Nephron (organoid): ENCODE measurements at regions not wholly inside any gene's neighbourhood (a gene's known extent, or its start where the extent isn't known, plus 50 kb on each side); places are given as distances from the start of the nearest gene placed in this dataset.

Experiments used
- H3K27ac Mint-ChIP-seq, 3 experiments: 2 replicates each; pipeline ENCODE4 v1.8.0; 2020; ENCODE audit warnings: mixed read lengths in 3 of 3, mild to moderate bottlenecking in 2 of 3, moderate library complexity in 1 of 3
- H3K27me3 Mint-ChIP-seq: 2 replicates; pipeline ENCODE4 v1.8.0; 2021; ENCODE audit warnings: low read depth, mild to moderate bottlenecking, moderate library complexity, mixed read lengths
- H3K36me3 Mint-ChIP-seq: 2 replicates; pipeline ENCODE4 v1.8.0; 2020; ENCODE audit warnings: low read depth, mixed read lengths
- H3K4me1 Mint-ChIP-seq: 2 replicates; pipeline ENCODE4 v1.8.0; 2020; ENCODE audit warnings: mixed read lengths
- H3K4me3 Mint-ChIP-seq, 3 experiments: 2 replicates each; pipeline ENCODE4 v1.8.0; 2020; ENCODE audit warnings: mild to moderate bottlenecking in 3 of 3, mixed read lengths in 3 of 3, moderate library complexity in 2 of 3
- H3K9me3 Mint-ChIP-seq: 2 replicates; pipeline ENCODE4 v1.8.0; 2020; ENCODE audit warnings: mixed read lengths
- CTCF ChIP-seq, 3 experiments: fragments of 200-600 bp; sonication (generic); IDR thresholded peaks; one replicate each; pipeline ENCODE4 v1.5.0; 2021; ENCODE audit warnings: antibody characterized with exemption in 3 of 3; ENCODE audit not compliant: unreplicated experiment in 3 of 3

- Mint-ChIP-seq H3K27me3 (no peaks in the 10 kb centered on the region), H3K36me3 (no peaks in the 10 kb centered on the region), H3K4me3 (no peak overlapping the region), H3K27ac (no peak overlapping the region), H3K4me1 (peaks cover 22% of the 10 kb centered on the region), H3K9me3 (no peaks in the 10 kb centered on the region)
- no peak for TF ChIP-seq CTCF (IDR thresholded peaks at IDR 0.05; ENCODE audit: unreplicated experiment in 3 of 3)
Measured at GRCh38 chr5:93126634-93127033, 454.4 kb downstream of the NR2F1-AS1 start.

- Mint-ChIP-seq H3K4me1 (peaks cover 5% of the 10 kb centered on the region), H3K27me3 (no peaks in the 10 kb centered on the region), H3K9me3 (no peaks in the 10 kb centered on the region), H3K36me3 (no peaks in the 10 kb centered on the region), H3K4me3 (no peak overlapping the region), H3K27ac (no peak overlapping the region)
- no peak for TF ChIP-seq CTCF (IDR thresholded peaks at IDR 0.05; ENCODE audit: unreplicated experiment in 3 of 3)
Measured at GRCh38 chr5:93123127-93123526, 457.9 kb downstream of the NR2F1-AS1 start.

GRCh38 chr5:93122446-93122845 is 458.6 kb downstream of the NR2F1-AS1 start:
- no peaks in the 10 kb centered on the region for H3K36me3 Mint-ChIP-seq
- no peak for TF ChIP-seq CTCF (IDR thresholded peaks at IDR 0.05; ENCODE audit: unreplicated experiment in 3 of 3)
- no peak overlapping the region for H3K27ac Mint-ChIP-seq
- H3K27me3 Mint-ChIP-seq: no peaks in the 10 kb centered on the region
- H3K4me1 Mint-ChIP-seq: peaks cover 8% of the 10 kb centered on the region
- no peaks in the 10 kb centered on the region for H3K9me3 Mint-ChIP-seq
- H3K4me3 Mint-ChIP-seq: no peak overlapping the region

DNA sequence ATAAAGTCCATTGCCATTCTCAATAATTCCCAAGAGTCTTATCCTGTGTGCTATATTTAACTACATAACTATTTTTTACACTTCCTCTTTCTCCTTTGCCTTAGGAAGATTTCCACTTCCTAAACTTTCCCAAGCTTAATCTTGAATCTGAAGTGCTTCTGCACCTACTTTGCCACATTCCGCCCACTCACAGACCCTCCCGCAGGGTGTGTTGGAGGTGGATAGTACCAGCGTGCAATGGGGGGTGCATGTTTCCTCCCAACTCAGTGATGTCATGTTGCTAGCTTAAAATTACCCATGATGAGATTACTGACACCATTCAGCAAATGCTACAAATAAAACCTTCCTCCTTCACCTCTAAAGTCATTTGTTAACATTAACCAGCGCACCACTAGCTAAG is 460.2 kb downstream of the NR2F1-AS1 start:
- H3K4me3 Mint-ChIP-seq: no peak overlapping the region
- no peaks in the 10 kb centered on the region for H3K36me3 Mint-ChIP-seq
- H3K27me3 Mint-ChIP-seq: no peaks in the 10 kb centered on the region
- H3K9me3 Mint-ChIP-seq: no peaks in the 10 kb centered on the region
- no peak for TF ChIP-seq CTCF (IDR thresholded peaks at IDR 0.05; ENCODE audit: unreplicated experiment in 3 of 3)
- peaks cover 8% of the 10 kb centered on the region for H3K4me1 Mint-ChIP-seq
- H3K27ac Mint-ChIP-seq: no peak overlapping the region

GRCh38 chr5:93120051-93120450 is 461.0 kb downstream of the NR2F1-AS1 start:
- Mint-ChIP-seq H3K9me3 (no peaks in the 10 kb centered on the region), H3K4me3 (no peak overlapping the region), H3K27ac (no peak overlapping the region), H3K4me1 (peaks cover 8% of the 10 kb centered on the region), H3K27me3 (no peaks in the 10 kb centered on the region), H3K36me3 (no peaks in the 10 kb centered on the region)
- TF ChIP-seq CTCF (IDR thresholded peaks at IDR 0.05; ENCODE audit: unreplicated experiment in 3 of 3): no peak

GRCh38 chr5:93117751-93118531 is 463.1 kb downstream of the NR2F1-AS1 start:
- no peaks in the 10 kb centered on the region for H3K27me3 Mint-ChIP-seq
- no peaks in the 10 kb centered on the region for H3K36me3 Mint-ChIP-seq
- H3K9me3 Mint-ChIP-seq: no peaks in the 10 kb centered on the region
- H3K4me3 Mint-ChIP-seq: no peak overlapping the region
- H3K4me1 Mint-ChIP-seq: peaks cover 8% of the 10 kb centered on the region
- no peak overlapping the region for H3K27ac Mint-ChIP-seq
- no peak for TF ChIP-seq CTCF (IDR thresholded peaks at IDR 0.05; ENCODE audit: unreplicated experiment in 3 of 3)
